ENCODE measurements at regions not wholly inside any gene's neighbourhood (a gene's known extent, or its start where the extent isn't known, plus 50 kb on each side); places are given as distances from the start of the nearest gene placed in this dataset.

- TF ChIP-seq POLR2A (IDR thresholded peaks at IDR 0.05), result no peak
- no peak for TF ChIP-seq CTCF (IDR thresholded peaks at IDR 0.05)
- no peaks in the 10 kb centered on the region for H3K27me3 ChIP-seq
- H3K4me3 ChIP-seq, result no peak overlapping the region
- peak in 2 of 3 donors; percentile 45 to 50 for DNase-seq
- no peaks in the 10 kb centered on the region for H3K9me3 ChIP-seq
- H3K36me3 ChIP-seq, result no peaks in the 10 kb centered on the region
- peaks cover 0 to 10% (median 1%) of the 10 kb centered on the region in 4 donors for H3K4me1 ChIP-seq
- H3K27ac ChIP-seq, result no peak overlapping the region
Measured at GRCh38 chr7:20267482-20267881, 50.3 kb upstream of the MACC1 start.

- no peaks in the 10 kb centered on the region for H3K27me3 ChIP-seq
- no peaks in the 10 kb centered on the region for H3K36me3 ChIP-seq
- TF ChIP-seq CTCF (IDR thresholded peaks at IDR 0.05), result no peak
- TF ChIP-seq POLR2A (IDR thresholded peaks at IDR 0.05), result no peak
- H3K4me3 ChIP-seq, result no peak overlapping the region
- H3K9me3 ChIP-seq, result no peaks in the 10 kb centered on the region
- H3K27ac ChIP-seq, result no peak overlapping the region
- DNase-seq, result no peak
- H3K4me1 ChIP-seq, result peaks cover 0 to 10% (median 1%) of the 10 kb centered on the region in 4 donors
Measured at GRCh38 chr7:20268824-20269223, 51.6 kb upstream of the MACC1 start.

- H3K27me3 ChIP-seq, result no peaks in the 10 kb centered on the region
Measured at GRCh38 chr7:20269726-20270125, 52.5 kb upstream of the MACC1 start.

GRCh38 chr7:20270371-20270770 lies 53.2 kb upstream of the MACC1 start:
- peaks cover 0 to 10% (median 1%) of the 10 kb centered on the region in 4 donors for H3K4me1 ChIP-seq
- no peak for TF ChIP-seq POLR2A (IDR thresholded peaks at IDR 0.05)
- no peak for TF ChIP-seq CTCF (IDR thresholded peaks at IDR 0.05)
- DNase-seq, result no peak
- H3K9me3 ChIP-seq, result no peaks in the 10 kb centered on the region
- no peaks in the 10 kb centered on the region for H3K36me3 ChIP-seq
- no peaks in the 10 kb centered on the region for H3K27me3 ChIP-seq
- no peak overlapping the region for H3K4me3 ChIP-seq
- no peak overlapping the region for H3K27ac ChIP-seq

More at GRCh38 chr7:20269726-20270125, 52.5 kb upstream of the MACC1 start:
- Histone ChIP-seq H3K4me1 (peaks cover 0 to 10% (median 1%) of the 10 kb centered on the region in 4 donors), H3K4me3 (no peak overlapping the region), H3K9me3 (no peaks in the 10 kb centered on the region), H3K27ac (no peak overlapping the region), H3K36me3 (no peaks in the 10 kb centered on the region)
- TF ChIP-seq CTCF (IDR thresholded peaks at IDR 0.05) (no peak), POLR2A (IDR thresholded peaks at IDR 0.05) (no peak)
- DNase-seq, result no peak

- no peak overlapping the region for H3K4me3 ChIP-seq
- no peak for DNase-seq
- TF ChIP-seq POLR2A (IDR thresholded peaks at IDR 0.05), result no peak
- no peak for TF ChIP-seq CTCF (IDR thresholded peaks at IDR 0.05)
- no peak overlapping the region for H3K27ac ChIP-seq
- H3K9me3 ChIP-seq, result no peaks in the 10 kb centered on the region
- no peaks in the 10 kb centered on the region for H3K27me3 ChIP-seq
- H3K4me1 ChIP-seq, result peaks cover 0 to 10% (median 1%) of the 10 kb centered on the region in 4 donors
- no peaks in the 10 kb centered on the region for H3K36me3 ChIP-seq
Measured at GRCh38 chr7:20270867-20271266, 53.7 kb upstream of the MACC1 start.

GRCh38 chr7:20275637-20276036 lies 55.1 kb upstream of the ITGB8 start:
- Histone ChIP-seq H3K27ac (no peak overlapping the region), H3K4me1 (peaks cover 0 to 6% (median 0%) of the 10 kb centered on the region in 4 donors), H3K27me3 (no peaks in the 10 kb centered on the region), H3K4me3 (no peak overlapping the region), H3K36me3 (no peaks in the 10 kb centered on the region), H3K9me3 (no peaks in the 10 kb centered on the region)
- no peak for DNase-seq
- TF ChIP-seq POLR2A (IDR thresholded peaks at IDR 0.05) (no peak), CTCF (IDR thresholded peaks at IDR 0.05) (no peak)

Data from Peyer's patch (tissue), 4 donors.